ENCODE measurements at regions not wholly inside any gene's neighbourhood (a gene's known extent, or its start where the extent isn't known, plus 50 kb on each side); places are given as distances from the start of the nearest gene placed in this dataset.
A peak's percentile ranks its signal among the peaks of the same experiment; 100 is the strongest.

DNA sequence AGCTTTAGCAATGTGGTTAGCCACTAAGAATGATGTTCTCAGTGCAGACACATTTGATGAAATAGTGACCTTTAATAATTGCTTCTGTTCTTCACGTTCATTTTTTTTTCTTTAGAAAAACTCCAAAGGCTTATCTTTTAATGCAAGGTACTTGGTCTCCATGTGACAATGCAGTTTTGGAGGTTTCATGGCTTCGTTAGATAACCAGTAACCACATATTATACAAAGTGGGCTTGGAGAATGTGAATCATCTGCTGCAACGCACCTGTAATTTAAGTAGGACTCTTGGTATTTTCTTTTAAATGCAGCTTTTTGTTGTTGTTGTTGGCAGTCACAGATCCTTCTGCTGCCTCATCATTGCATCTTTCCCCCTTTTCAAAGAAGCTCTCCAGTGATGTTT is 1606.3 kb downstream of the SUCLG1 start:
- no peak for DNase-seq

DNA sequence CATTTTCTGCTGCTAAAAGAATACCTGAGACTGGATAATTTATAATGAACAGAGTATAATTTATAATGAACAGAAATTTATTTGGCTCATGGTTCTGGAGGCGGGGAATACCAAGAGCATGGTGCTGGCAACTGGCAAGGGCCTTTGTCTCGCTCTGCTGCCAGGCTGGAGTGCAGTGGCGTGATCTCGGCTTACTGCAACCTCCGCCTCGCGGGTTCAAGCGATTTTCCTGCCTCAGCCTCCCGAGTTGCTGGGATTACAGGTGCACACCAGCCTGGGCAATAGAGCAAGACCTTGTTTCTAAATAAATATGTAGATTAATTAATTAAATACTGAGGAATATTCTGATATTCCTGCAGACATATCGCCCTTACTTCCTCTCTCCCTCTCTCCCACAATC is 1610.8 kb downstream of the SUCLG1 start:
- DNase-seq = no peak

DNA sequence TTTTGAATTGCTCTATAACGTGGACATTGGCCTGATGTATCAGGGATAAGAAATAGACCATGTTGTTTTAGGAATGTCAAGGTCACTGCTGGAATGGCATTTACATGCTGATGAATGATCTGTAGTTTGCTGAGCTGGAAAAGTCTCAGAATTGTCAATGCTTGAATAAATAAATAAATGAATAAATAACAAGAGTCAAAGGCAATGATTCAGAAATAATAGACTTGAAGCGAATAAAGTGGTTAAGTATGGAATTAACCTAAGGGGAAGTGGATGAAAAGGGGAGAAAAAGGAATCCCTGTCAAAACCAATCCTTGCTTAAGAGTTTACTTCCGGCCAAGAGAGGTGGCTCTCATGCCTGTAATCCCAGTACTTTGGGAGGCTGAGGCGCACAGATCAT is 1620.0 kb downstream of the SUCLG1 start:
- no peak for DNase-seq

DNA sequence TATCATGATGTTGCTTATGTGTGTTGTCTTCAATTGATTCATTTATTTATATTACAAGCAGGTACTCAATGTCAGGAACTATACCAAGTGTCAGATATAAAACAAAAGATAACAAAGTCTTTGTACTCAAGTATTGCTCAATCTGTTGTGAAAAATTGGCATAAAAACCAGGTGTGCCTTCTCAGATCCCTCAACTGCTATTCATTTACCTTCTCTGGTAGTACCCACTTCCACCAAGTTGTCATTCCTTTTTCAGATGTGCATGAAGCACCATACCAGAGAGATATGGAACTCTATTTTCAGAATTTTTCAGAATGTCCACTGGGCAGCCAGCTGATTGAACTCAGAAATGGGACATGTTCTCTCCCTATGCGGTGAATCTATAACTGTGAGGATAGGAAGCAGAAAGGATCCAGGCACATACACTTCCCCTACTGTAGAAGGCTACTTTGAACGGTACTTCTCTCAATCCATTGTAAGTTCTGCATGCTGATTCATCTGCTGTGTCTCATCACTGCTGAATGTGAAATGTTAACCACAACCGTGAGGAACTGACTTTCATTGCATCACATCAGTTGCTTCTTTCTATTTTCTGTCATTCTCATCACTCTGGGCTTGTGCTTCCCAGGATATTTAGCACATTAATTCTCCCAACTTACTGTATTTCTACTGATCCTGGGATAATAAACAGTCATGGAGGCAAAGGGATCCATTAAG is 1621.3 kb downstream of the SUCLG1 start:
- DNase-seq = no peak

DNA sequence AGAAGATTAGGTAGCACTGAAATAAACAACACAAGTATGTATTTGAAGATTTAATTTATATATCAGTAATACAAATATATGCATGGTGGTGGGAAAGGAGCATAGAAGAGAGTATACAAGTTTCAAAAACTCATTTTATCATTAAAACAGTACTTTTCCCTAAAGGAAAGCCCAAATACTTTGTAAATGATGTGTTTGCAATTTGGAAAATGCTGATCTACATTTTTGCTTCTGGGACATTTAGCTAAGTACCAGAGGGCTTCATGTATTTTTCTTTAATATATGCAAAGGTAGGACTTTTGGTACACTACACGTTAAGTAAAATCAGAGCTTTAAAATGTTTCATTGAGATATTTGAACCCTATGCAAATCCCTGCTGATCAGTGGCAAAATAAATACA is 1624.2 kb downstream of the SUCLG1 start:
- no peak for DNase-seq

DNA sequence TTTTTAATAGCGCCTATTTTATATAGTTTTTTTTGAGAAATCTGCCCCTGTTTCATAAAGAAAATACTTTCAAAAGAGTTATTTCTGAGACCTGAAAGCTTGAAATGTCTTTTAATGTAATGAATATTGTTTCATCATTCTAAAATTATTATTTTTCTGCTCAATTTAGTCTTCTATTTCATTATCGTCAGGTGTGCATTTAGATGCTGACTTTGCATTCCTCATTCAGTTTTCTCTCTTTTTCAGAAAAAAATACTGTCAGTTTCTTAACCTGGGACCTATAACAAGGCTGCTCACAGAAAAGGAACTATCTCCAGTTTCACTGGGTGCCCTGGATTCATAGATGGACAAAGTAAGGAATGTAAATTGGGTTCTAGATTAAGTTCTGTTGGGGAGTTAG is 1631.7 kb downstream of the SUCLG1 start:
- DNase-seq = no peak

DNA sequence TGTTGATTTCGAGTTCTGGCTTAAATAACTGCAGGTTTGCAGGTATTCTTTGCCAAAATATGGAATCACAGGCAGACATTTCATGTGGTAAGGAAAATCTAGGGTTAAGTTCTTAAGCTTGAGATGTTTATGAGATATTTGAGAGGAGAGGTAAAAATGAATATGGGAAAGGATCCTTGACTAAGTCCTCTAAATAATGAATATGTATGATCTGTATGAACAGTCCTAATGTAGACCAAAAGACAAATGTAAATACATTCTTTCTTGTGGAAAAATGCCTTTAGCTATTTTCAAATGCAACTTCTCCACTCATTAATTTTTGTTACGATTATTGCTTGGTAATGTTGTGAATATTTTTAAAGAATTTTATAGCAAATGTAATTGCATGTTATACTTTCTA is 1632.6 kb downstream of the SUCLG1 start:
- no peak for DNase-seq

DNA sequence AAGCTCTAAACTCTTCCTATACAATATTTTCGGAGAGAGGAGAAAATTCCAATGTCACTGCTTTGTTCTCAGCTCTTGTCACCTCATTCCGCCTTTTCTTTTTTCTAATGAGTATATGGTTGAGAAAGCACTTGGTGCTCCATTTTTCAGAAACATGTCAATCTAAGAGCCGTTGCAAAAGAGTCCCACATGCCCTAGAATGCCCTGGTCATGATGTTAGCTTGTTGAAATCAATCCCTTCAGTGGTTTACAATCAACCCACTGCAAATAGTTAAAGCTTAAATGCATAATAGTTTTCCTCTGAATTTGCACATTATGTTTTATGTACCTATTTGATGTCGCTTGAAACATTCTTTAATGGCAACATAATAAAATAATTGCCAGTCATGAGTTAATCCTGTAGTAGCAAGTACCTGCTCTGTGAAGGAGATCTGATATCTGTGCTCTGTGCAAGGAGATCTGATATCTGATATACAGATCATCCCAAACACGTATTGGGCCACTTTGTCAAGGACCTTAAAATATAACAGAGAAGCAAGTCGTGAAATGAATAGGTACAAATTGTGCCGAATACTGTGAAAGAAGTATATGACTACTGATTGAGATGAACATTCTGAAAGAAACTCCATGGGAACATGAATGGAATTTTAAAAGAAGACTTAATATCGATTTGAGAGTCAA is 1633.5 kb downstream of the SUCLG1 start:
- no peak for DNase-seq

DNA sequence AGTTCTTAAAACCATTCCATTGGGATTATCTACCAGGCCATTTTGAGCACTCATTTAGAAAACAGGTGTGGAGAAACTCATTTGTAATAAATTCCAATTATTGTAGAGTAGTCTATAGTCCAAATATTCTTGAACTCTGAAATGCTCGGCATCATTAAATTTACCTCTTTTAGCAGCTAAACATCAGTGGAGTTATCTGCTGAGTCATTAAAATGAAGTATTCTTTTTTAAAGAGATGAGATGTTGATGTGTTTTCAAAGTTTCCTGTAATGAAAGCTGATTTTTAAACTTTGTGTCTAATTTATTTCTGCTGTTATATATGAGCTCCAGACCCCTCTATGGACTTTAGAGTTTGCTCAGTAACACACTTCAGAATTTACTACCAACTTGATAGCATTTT is 1635.2 kb downstream of the SUCLG1 start:
- no peak for DNase-seq

DNA sequence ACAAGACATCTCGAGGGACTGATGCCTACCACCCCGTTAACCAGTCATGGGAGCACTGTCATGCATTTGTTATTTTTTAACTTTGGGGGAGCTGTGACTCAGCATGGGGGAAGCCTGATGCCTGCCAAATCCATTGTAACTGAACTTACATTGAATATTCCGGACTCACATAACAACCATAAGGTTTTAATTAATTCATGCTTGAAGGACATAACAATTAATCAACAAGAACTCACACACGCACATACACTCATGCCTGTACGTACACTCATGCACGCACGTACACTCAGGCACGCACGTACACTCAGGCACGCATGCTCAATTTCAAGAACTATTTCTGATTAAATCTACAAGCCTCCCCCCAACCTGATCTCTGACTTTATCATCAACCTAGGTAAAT is 1639.1 kb downstream of the SUCLG1 start:
- DNase-seq = no peak

DNA sequence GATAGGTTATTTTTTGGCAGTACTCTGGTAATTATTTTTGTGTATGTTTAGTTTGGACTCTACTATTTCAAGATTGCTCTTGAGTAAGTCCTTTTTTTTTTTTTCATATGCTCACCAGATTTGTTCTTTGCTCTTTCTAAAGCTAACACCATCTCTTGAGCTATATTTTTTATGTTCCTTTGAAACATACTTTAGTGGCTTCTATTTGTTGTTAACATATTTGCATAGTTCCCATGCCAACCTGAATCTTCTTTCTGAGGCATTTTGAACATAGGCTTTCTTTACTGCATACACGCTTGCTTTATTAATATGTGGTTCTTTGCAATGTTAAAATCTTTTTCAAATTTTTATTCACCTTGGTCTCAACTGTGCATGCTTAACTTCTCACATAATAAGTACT is 1644.9 kb downstream of the SUCLG1 start:
- DNase-seq = no peak

DNA sequence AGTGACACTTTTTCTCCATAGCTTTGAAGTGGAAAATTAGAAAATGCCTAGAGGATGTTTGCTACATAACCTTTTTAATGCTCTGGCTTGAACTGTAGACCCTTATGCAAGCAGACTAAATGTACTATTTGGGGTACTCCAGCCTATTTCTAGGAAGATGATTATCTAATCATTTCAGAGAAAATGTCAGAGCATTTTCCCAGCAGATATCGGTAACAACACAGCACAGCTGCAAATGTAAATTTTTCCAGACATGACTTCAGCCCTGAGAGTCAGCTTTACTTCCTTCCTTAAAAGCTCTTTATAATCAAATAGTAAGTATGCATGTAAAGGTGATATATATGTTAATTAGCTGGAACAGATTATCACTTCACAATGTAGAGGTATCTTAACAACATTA is 1647.1 kb downstream of the SUCLG1 start:
- no peak for DNase-seq

DNA sequence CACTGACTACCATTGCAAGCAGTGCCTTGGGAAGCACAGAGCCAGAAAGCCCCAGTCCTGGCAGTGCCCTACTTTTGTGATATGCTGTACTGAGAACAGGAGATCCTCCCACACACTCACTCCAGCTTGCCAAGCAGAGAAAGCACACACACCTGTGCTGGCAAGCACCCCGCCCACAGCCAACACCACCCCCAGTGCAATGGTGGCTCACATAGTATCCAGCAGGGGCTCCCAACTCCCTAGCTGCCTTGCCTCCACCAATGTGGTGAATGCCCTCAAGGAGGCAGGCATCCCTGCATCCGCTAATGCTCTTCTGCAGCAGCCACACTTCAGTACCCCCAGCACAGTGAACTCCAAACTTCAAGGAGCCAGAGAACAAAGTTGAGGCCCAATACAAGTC is 1655.8 kb downstream of the SUCLG1 start:
- no peak for DNase-seq

DNA sequence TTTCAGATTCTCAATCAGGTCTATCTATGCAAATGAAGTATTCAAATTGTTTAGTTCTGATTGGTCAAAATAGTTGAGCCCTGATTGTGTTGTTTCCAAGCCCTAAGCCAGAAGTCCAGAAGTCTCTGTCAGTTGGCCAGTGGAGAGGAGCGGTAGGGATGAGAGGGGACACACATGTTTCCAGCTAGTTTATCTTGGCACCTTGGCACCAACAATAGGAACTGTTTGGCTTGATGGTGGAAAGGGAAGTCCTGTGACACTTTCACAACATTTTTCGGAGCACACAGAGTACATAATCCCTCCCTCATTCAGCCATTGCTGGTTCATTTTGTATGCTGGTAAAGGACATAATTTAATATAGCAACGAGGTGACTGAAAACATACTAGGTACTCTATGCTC is 1661.6 kb downstream of the SUCLG1 start:
- DNase-seq = no peak

DNA sequence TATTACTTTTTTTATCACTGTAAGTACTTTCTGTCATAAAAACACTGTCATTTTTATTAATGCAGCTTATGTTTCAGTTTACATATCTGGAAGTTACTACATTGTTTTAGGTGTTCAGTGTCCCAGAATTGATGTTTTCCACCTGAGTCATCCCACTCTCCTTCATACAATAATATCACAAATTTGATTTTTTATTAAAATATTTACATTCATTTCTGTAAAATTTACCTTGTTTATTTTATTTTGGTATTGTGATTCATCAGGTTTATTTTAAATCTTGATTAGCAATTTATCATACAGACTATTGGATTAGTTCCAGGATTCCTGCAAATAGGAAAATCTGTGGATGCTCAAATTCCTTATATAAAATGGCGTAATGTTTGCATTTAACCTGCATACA is 1662.9 kb downstream of the SUCLG1 start:
- no peak for DNase-seq

DNA sequence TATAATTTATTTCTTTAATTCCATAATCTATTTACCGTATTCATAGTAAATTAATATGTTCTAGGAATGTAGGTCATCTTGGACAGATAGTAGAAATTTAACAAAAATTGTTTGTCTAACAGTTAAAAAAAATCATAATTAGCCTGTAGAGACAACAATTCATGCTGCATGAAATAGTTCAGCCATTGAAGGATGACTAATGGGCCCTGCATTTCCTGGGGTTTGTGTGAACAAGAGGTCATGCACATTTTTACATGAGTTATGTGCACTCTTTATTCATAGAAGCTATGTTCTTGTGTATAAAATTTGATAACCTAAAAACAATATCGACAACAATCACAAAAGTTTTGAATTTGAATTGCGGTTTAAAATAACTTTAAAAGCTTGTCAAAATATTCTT is 1663.6 kb downstream of the SUCLG1 start:
- DNase-seq = no peak

DNA sequence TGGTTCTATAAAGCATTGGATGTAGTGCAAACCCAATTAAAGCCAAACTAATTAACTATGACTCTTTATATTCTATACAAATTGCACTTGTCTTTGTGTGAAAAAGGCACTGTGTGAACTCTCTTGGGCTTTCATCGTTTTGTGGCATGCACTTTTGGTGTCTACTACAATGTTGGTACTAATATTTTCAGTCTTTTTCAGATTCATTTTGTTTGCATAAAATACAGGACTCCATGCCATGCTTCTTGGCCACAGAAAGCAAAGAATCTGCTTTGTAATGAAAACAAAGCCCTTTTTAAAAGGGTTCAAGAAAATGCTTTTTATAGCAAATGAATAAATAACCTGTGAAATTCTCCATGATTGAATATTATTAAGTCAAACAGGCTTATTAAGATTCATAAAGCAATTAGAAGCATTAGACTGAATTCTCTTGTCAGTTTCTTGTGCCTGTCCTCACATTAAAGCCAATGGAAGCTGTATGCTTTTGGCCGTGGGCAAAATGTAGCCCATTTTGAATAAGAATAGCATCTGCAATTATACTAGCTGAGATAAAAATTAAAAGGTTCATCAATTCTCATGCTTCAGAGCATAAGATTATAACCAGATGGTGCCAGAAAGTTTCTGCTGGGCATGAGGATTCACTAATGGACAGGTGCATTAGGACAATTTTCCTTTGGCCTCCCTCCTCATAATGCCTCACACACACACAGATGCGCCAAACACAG is 1665.2 kb downstream of the SUCLG1 start:
- no peak for DNase-seq

DNA sequence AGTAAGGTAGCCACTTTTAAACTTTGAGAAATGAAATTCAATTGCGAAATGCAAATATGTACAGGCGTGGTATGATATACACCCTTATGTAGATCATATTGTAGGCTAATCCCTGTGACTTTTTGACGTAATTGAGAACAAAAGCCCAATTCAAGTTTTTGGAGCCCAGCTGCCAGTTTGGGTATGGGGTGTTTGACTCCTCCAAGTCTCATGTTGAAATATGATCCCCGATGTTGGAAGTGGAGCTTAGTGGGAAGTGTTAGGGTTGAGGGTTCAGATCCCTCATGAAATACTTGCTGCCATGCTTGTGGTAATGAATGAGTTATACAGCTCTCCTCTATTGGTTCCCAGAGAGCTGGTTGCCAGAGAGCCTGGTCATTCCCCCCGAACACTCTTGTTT is 1666.8 kb downstream of the SUCLG1 start:
- no peak for DNase-seq

DNA sequence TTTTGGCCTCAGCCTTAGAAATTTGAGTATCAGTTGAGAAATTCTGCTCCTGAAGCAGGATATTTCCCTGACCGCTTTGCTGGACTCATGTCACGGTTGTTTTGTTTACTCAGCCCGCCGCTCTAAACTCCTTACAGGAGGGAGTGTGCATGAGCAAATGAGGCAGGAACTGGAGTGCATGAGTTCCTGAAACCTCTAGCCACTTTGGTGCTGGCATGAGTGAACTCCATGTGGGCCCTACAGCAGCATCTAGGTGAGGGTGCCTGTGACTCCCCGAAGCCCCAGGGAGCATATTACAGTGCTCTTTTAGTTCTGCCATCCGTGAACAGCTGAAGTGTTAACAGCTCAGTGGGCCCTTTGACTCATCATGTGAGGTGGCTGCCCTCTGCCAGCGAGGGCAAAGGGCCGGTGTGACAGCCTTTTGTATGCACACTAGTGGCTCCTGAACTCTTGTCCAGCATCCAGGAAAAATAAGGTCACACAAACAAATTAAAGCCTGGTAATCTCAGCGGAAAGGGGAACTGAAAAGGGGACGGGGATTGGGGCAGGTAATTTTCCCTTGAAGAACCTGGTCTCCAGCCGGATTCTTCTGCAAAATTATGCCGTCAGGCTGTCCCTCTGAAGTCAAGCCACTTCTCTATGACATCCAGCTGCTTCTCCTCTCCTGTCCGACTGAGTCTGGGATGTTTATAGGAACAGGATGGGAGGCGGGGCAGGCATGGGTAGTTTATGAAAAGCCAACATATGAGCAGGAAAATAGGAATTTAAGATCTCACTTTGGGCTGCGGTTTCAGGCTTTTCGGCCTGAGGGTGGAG is 1668.7 kb downstream of the SUCLG1 start:
- DNase-seq = peak; percentile 67

DNA sequence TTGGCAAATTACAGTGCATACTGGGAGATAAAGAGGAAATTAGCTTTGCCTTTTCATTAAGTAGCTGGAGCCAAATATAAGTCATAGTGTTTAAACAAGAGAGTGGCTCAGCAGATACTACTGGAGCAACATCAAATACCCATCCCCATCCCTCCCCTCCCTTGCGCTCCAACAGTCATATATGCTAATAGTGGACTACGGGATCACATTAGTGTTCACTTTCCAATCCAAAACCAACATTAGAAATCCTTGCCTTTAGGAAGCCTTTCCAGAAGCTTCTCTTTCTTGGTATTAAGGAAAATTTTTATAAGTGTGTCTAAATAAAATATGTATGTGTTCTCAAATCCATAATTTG is 1669.3 kb downstream of the SUCLG1 start:
- no peak for DNase-seq

DNA sequence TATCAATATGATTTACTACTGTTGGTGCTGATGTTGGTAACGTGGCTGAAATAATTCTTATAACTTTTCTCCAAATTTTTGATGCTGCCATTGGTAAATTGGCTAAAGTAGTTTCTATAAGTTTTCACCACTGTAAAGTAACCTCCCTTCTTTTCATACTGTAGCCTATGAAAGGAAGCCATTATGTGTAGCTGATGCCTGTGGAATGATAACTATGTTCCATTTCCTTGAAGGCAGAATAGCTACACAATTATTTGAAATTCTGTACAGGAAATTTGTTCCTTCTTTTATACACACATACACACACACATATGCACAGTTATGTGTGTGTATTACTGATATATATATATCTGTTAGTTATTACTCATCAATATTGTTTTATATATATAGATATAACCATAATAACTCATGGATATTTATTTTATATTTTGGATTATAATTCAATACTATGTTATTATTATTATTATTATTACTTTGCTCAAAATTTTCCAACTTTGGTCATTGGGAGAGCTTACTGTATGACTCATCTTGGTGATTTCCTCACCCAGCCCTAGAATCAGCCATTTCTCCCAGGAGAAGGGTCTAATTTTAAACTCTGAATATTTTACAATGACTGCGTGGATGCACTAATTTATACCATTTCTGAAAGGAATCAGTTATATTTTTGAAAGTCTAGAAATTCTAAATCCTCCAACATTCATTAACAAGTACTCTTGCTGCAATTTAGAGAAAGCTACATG is 1677.7 kb downstream of the SUCLG1 start:
- no peak for DNase-seq

DNA sequence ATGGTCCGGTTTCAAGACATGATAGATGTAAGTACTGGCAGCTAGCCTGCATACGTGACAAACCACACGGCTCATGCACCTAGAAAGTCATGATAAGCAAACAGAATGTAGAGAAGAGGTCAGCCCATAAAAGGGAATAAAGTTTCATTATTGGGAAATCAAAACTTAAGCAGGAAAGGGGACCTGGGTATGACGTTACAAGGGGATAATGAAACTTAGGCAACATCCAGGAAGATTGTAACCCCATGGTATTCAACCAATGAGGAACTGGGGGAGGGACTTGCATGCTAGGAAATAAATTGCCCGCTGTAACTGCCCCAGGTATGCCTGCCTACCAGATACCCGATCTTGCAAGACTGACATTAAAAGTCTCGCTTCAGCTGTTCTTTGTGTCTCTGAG is 1679.0 kb downstream of the SUCLG1 start:
- DNase-seq = no peak

DNA sequence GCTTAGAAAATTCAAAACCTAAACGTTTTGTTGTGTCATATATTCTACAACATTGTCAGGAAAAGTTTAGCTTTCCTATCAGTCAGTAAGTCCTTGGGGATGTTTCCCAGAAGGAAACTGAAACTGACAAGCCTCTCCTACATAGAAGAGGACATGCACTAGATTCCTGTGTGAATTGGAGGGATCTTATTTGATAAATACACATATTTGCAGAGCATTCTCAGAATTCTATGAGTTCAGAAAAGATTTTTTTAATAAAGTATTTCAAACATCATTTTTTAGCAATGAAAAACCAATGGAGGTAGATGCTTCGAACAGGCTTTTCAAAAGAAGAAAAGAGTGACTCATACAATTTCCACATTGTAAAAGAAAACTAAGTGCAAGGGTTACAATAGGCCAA is 1706.7 kb downstream of the SUCLG1 start:
- no peak for DNase-seq

Data from left hindlimb (tissue), 1 donor.